PC-9 (cell line): ENCODE measurements at regions not wholly inside any gene's neighbourhood (a gene's known extent, or its start where the extent isn't known, plus 50 kb on each side); places are given as distances from the start of the nearest gene placed in this dataset.

Experiments used
- CTCF ChIP-seq: fragments of 200-600 bp; sonication (generic); conservative IDR thresholded peaks from 2 replicates; pipeline ENCODE4 v1.6.1; 2017; ENCODE audit warnings: mixed run types, antibody characterized with exemption, mild to moderate bottlenecking, moderate library complexity
- EZH2 ChIP-seq: fragments of 200-600 bp; sonication (generic); IDR thresholded peaks from 2 replicates; pipeline ENCODE4 v1.8.0; 2017; ENCODE audit warnings: antibody characterized with exemption, low read depth

DNA sequence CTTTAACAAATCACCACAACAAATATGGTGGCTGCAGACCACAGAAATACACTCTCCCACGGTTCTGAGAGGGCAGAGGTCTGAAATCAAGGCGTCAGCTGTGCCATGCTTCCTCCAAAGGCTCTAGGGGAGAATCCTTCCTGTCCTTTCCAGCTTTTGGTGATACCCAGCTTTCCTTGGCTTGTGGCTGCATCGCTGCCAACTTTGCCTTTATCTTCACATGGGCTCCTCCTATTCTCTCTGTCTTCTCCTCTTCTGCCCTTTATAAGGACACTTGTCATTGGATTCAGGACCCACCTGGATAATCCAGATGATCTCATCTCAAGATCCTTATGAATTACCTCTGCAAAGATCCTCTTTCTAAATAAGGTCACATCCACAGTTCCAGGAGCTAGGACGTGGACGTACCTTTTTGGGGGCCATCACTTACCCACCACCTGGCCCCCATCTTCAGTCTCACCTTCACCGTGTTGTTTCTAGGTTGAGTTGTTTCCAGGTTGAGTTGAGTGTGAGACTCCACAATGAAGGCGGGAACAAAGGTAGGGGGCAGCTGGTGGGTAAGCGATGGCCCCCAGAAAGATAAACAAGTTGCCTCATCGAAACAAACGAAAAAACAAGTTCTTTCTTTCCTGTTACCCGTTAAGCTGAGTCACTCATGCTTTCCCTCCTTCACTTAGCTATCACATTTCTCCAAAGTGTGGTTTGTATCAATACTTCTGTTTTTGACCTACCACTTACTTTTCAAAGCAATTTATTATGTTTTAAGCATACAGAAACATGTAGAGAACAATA lies 68.9 kb upstream of the SLC22A16 start:
- TF ChIP-seq EZH2 (no peak), CTCF (no peak)
